Astrocyte of the cerebellum (primary cell): ENCODE measurements at regions not wholly inside any gene's neighbourhood (a gene's known extent, or its start where the extent isn't known, plus 50 kb on each side); places are given as distances from the start of the nearest gene placed in this dataset.

Source experiments
- DNase-seq: peaks from one replicate; pipeline ENCODE4 v3.0.0-alpha.2; 2011; ENCODE audit warnings: low read depth
- H3K4me3 ChIP-seq: 2 replicates; pipeline ENCODE4 v1.5.1; 2011; ENCODE audit warnings: mild to moderate bottlenecking, low read depth, low read length, moderate library complexity
- CTCF ChIP-seq: IDR thresholded peaks from 2 replicates; pipeline ENCODE4 v1.5.1; 2012; ENCODE audit warnings: low read length, low read depth, moderate library complexity, mild to moderate bottlenecking; ENCODE audit errors: missing control alignments
- in situ Hi-C: cut with HindIII; loops from 2 replicates; pipeline ENCODE4 v1.10.0; 2017; ENCODE audit warnings: low sequenced_read_pairs

GRCh38 chr12:4134448-4135263 is 138.9 kb upstream of the CCND2 start:
- in situ Hi-C loops: loop anchor here (5.0 kb wide), 1 partner anchor 178 kb away; no protein-coding TSS in a partner anchor
- no peak for TF ChIP-seq CTCF
- no peak overlapping the region for H3K4me3 ChIP-seq
- DNase-seq: no peak

GRCh38 chr12:4133636-4134447 is 139.7 kb upstream of the CCND2 start:
- in situ Hi-C loops: loop anchor here (5.0 kb wide), 1 partner anchor 178 kb away; no protein-coding TSS in a partner anchor

GRCh38 chr12:4133029-4133428 is 140.5 kb upstream of the CCND2 start:
- TF ChIP-seq CTCF: no peak
- DNase-seq: no peak
- in situ Hi-C loops: loop anchor here (5.0 kb wide), 1 partner anchor 179 kb away; no protein-coding TSS in a partner anchor
- no peak overlapping the region for H3K4me3 ChIP-seq

More at GRCh38 chr12:4133636-4134447, 139.7 kb upstream of the CCND2 start:
- DNase-seq: no peak
- TF ChIP-seq CTCF: no peak
- no peak overlapping the region for H3K4me3 ChIP-seq

GRCh38 chr12:4121506-4122020 is 152.0 kb upstream of the CCND2 start:
- TF ChIP-seq CTCF: no peak
- H3K4me3 ChIP-seq: no peak overlapping the region
- in situ Hi-C loops: no loop called here
- DNase-seq: no peak

GRCh38 chr12:4120316-4120917 is 153.1 kb upstream of the CCND2 start:
- TF ChIP-seq CTCF: no peak
- in situ Hi-C loops: no loop called here
- no peak for DNase-seq
- no peak overlapping the region for H3K4me3 ChIP-seq

GRCh38 chr12:4119157-4119761 is 154.3 kb upstream of the CCND2 start:
- H3K4me3 ChIP-seq: no peak overlapping the region
- DNase-seq: no peak
- in situ Hi-C loops: no loop called here
- no peak for TF ChIP-seq CTCF
